Astrocyte of the spinal cord (primary cell): ENCODE measurements at regions not wholly inside any gene's neighbourhood (a gene's known extent, or its start where the extent isn't known, plus 50 kb on each side); places are given as distances from the start of the nearest gene placed in this dataset.

Source experiments
- DNase-seq: peaks from one replicate; pipeline ENCODE4 v3.0.0; 2011; ENCODE audit warnings: low read depth, low spot score
- H3K4me3 ChIP-seq: 2 replicates; pipeline ENCODE4 v1.5.1; 2011; ENCODE audit warnings: low read depth, mild to moderate bottlenecking, low read length, moderate library complexity
- CTCF ChIP-seq: IDR thresholded peaks from 2 replicates; pipeline ENCODE4 v1.5.1; 2012; ENCODE audit warnings: low read depth, mild to moderate bottlenecking, low read length, inconsistent platforms
- in situ Hi-C: cut with HindIII; loops from 2 replicates; pipeline ENCODE4 v1.10.0; 2017; ENCODE audit warnings: low sequenced_read_pairs

- DNase-seq: no peak
- no peak for TF ChIP-seq CTCF
- H3K4me3 ChIP-seq: no peak overlapping the region
- in situ Hi-C loops: no loop called here
Observed at GRCh38 chr6:104301951-104302350, 557.8 kb downstream of the HACE1 start.

- in situ Hi-C loops: no loop called here
- no peak for DNase-seq
- TF ChIP-seq CTCF: no peak
- H3K4me3 ChIP-seq: no peak overlapping the region
Observed at GRCh38 chr6:104286641-104287040, 573.1 kb downstream of the HACE1 start.

GRCh38 chr6:104284872-104285271, 574.8 kb downstream of the HACE1 start:
- DNase-seq: no peak
- TF ChIP-seq CTCF: no peak

GRCh38 chr6:104282581-104282980, 577.1 kb downstream of the HACE1 start:
- no peak for DNase-seq
- no peak for TF ChIP-seq CTCF
- H3K4me3 ChIP-seq: no peak overlapping the region
- in situ Hi-C loops: no loop called here

More at GRCh38 chr6:104284872-104285271, 574.8 kb downstream of the HACE1 start:
- in situ Hi-C loops: no loop called here
- H3K4me3 ChIP-seq: no peak overlapping the region

GRCh38 chr6:104281370-104281769, 578.3 kb downstream of the HACE1 start:
- DNase-seq: no peak
- H3K4me3 ChIP-seq: no peak overlapping the region
- in situ Hi-C loops: no loop called here
- TF ChIP-seq CTCF: no peak

GRCh38 chr6:104268389-104268788, 591.3 kb downstream of the HACE1 start:
- no peak for DNase-seq
- no peak for TF ChIP-seq CTCF
- in situ Hi-C loops: no loop called here
- no peak overlapping the region for H3K4me3 ChIP-seq

GRCh38 chr6:104266922-104267321, 592.8 kb downstream of the HACE1 start:
- in situ Hi-C loops: no loop called here
- DNase-seq: no peak

More at GRCh38 chr6:104266922-104267321, 592.8 kb downstream of the HACE1 start:
- no peak for TF ChIP-seq CTCF
- no peak overlapping the region for H3K4me3 ChIP-seq
